SK-N-SH treated with all-trans-retinoic acid at 6 μM for 48 hours (cell line): ENCODE measurements at regions not wholly inside any gene's neighbourhood (a gene's known extent, or its start where the extent isn't known, plus 50 kb on each side); places are given as distances from the start of the nearest gene placed in this dataset.
"Not testable (repeated sequence)": the region's sequence is repeated elsewhere in the genome, so short reads cannot be mapped to it uniquely, and the experiment has no call there.

ENCODE experiments used
- ATAC-seq: fragments of 200-7000 bp; cut with Tn5 transposase; 3 replicates; pipeline ENCODE4 v1.9.1; 2020; ENCODE audit warnings: mild to moderate bottlenecking, moderate library complexity
- ARNTL ChIP-seq: fragments of 450-650 bp; formaldehyde crosslinking; IDR thresholded peaks from 2 replicates; pipeline ENCODE4 v1.5.0; 2020; ENCODE audit warnings: low read depth, mild to moderate bottlenecking, moderate library complexity, borderline replicate concordance
- CREB5 ChIP-seq: fragments of 250-450 bp; sonication (Bioruptor Pico); IDR thresholded peaks from 2 replicates; pipeline ENCODE4 v1.5.1; 2020; ENCODE audit warnings: low read depth, mild to moderate bottlenecking, moderate library complexity
- ESRRG ChIP-seq: fragments of 250-450 bp; sonication (Bioruptor Pico); IDR thresholded peaks from 2 replicates; pipeline ENCODE4 v1.6.1; 2021; ENCODE audit warnings: mild to moderate bottlenecking
- OSR1 ChIP-seq: fragments of 250-450 bp; sonication (Bioruptor Pico); IDR thresholded peaks from 2 replicates; pipeline ENCODE4 v1.8.0; 2022; ENCODE audit warnings: moderate library complexity, mild to moderate bottlenecking, inconsistent platforms
- PPARA ChIP-seq: fragments of 250-450 bp; sonication (Bioruptor Pico); IDR thresholded peaks from 2 replicates; pipeline ENCODE4 v1.5.0; 2020; ENCODE audit warnings: mild to moderate bottlenecking, borderline replicate concordance
- RARB ChIP-seq: fragments of 250-450 bp; sonication (Bioruptor Pico); IDR thresholded peaks from 2 replicates; pipeline ENCODE4 v1.8.0; 2021; ENCODE audit warnings: mild to moderate bottlenecking, moderate library complexity
- SNAI2 ChIP-seq: fragments of 250-450 bp; sonication (Bioruptor Pico); IDR thresholded peaks from 2 replicates; pipeline ENCODE4 v1.5.0; 2020; ENCODE audit warnings: mild to moderate bottlenecking, moderate library complexity
- TCF4 ChIP-seq: fragments of 250-450 bp; sonication (Bioruptor Pico); IDR thresholded peaks from 2 replicates; pipeline ENCODE4 v1.8.0; 2021; ENCODE audit warnings: mild to moderate bottlenecking, moderate library complexity, borderline replicate concordance
- TSHZ2 ChIP-seq: fragments of 250-450 bp; sonication (Bioruptor Pico); IDR thresholded peaks from 2 replicates; pipeline ENCODE4 v1.5.0; 2020; ENCODE audit warnings: mild to moderate bottlenecking, moderate library complexity
- ZC3H10 ChIP-seq: fragments of 250-450 bp; sonication (Bioruptor Pico); IDR thresholded peaks from 2 replicates; pipeline ENCODE4 v1.5.1; 2021; ENCODE audit warnings: mild to moderate bottlenecking, moderate library complexity
- ZFP30 ChIP-seq: fragments of 450-650 bp; formaldehyde crosslinking; IDR thresholded peaks from 2 replicates; pipeline ENCODE4 v1.5.0; 2022; ENCODE audit warnings: mild to moderate bottlenecking, moderate library complexity
- ZNF565 ChIP-seq: fragments of 450-650 bp; formaldehyde crosslinking; conservative IDR thresholded peaks from 2 replicates; pipeline ENCODE4 v1.5.0; 2020; ENCODE audit warnings: low read depth, mild to moderate bottlenecking, moderate library complexity
- ZNF70 ChIP-seq: fragments of 450-650 bp; formaldehyde crosslinking; IDR thresholded peaks from 2 replicates; pipeline ENCODE4 v1.5.0; 2020; ENCODE audit warnings: mild to moderate bottlenecking, moderate library complexity
- TF ChIP-seq, protein P1 (sequence below): fragments of 250-450 bp; sonication (Bioruptor Pico); IDR thresholded peaks from 2 replicates; pipeline ENCODE4 v1.8.0; 2021; ENCODE audit warnings: low read depth, mild to moderate bottlenecking, moderate library complexity, borderline replicate concordance
- TF ChIP-seq, protein P2 (sequence below): fragments of 250-450 bp; sonication (Bioruptor Pico); IDR thresholded peaks from 2 replicates; pipeline ENCODE4 v1.5.1; 2021; ENCODE audit warnings: mild to moderate bottlenecking, moderate library complexity
- TF ChIP-seq, protein P3 (sequence below): fragments of 250-450 bp; sonication (Bioruptor Pico); IDR thresholded peaks from 2 replicates; pipeline ENCODE4 v1.8.0; 2020; ENCODE audit warnings: mild to moderate bottlenecking, moderate library complexity, borderline replicate concordance

DNA sequence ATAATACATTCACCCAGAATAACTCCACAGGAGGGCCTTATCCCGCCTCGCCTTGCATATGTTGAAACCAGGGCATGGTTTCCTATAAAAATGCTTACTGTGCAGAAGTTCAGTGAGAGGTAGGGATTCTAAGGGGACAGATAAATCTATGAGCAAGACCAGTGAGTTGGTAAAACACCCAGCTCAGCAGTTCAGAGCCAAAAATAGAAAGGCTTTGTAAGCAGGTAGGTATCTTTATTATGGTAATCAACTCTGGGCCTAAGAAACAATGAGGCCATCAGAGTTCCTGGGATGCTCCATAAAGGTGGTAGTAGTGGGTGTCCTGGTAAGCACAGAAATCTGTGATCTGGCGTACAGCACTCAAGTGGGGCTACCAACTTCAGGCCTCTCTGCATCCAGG is 549.4 kb upstream of the CDH5 start:
- no peak for TF ChIP-seq SNAI2
- TF ChIP-seq CREB5 (CRISPR knock-in tag) = no peak
- no peak for TF ChIP-seq RARB
- TF ChIP-seq, protein P1, sequence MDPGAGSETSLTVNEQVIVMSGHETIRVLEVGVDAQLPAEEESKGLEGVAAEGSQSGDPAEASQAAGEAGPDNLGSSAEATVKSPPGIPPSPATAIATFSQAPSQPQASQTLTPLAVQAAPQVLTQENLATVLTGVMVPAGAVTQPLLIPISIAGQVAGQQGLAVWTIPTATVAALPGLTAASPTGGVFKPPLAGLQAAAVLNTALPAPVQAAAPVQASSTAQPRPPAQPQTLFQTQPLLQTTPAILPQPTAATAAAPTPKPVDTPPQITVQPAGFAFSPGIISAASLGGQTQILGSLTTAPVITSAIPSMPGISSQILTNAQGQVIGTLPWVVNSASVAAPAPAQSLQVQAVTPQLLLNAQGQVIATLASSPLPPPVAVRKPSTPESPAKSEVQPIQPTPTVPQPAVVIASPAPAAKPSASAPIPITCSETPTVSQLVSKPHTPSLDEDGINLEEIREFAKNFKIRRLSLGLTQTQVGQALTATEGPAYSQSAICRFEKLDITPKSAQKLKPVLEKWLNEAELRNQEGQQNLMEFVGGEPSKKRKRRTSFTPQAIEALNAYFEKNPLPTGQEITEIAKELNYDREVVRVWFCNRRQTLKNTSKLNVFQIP = no peak
- no peak for TF ChIP-seq ZC3H10 (CRISPR knock-in tag)
- no peak for TF ChIP-seq TCF4 (CRISPR knock-in tag)
- no peak for TF ChIP-seq ESRRG
- TF ChIP-seq, all 23 proteins: peak for 0
- ATAC-seq = no peak

DNA sequence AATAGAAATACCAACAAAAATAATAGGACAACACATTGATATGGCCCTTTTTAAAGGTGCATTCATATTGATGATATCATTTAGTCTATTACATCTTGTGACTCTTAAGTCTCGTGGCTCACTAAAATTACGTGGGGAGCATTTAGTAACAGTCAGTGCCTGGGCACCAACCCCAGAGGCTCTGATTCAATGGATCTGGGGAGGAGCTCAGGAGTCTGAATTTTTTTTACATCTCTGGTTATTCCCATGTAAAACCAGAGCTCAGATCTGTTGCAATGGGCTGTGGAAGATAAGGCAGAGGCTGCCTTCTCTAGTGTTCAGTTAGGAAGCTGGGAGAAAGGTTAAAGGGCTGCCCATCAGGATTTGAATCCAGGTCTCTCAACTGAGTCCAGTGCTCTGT is 549.9 kb upstream of the CDH5 start:
- TF ChIP-seq, protein P2, sequence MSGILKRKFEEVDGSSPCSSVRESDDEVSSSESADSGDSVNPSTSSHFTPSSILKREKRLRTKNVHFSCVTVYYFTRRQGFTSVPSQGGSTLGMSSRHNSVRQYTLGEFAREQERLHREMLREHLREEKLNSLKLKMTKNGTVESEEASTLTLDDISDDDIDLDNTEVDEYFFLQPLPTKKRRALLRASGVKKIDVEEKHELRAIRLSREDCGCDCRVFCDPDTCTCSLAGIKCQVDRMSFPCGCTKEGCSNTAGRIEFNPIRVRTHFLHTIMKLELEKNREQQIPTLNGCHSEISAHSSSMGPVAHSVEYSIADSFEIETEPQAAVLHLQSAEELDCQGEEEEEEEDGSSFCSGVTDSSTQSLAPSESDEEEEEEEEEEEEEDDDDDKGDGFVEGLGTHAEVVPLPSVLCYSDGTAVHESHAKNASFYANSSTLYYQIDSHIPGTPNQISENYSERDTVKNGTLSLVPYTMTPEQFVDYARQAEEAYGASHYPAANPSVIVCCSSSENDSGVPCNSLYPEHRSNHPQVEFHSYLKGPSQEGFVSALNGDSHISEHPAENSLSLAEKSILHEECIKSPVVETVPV (CRISPR knock-in tag) = no peak
- TF ChIP-seq ESRRG (no peak), OSR1 (CRISPR knock-in tag) (no peak), TSHZ2 (CRISPR knock-in tag) (no peak), PPARA (CRISPR knock-in tag) (no peak)
- TF ChIP-seq, protein P3, sequence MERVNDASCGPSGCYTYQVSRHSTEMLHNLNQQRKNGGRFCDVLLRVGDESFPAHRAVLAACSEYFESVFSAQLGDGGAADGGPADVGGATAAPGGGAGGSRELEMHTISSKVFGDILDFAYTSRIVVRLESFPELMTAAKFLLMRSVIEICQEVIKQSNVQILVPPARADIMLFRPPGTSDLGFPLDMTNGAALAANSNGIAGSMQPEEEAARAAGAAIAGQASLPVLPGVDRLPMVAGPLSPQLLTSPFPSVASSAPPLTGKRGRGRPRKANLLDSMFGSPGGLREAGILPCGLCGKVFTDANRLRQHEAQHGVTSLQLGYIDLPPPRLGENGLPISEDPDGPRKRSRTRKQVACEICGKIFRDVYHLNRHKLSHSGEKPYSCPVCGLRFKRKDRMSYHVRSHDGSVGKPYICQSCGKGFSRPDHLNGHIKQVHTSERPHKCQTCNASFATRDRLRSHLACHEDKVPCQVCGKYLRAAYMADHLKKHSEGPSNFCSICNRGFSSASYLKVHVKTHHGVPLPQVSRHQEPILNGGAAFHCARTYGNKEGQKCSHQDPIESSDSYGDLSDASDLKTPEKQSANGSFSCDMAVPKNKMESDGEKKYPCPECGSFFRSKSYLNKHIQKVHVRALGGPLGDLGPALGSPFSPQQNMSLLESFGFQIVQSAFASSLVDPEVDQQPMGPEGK (CRISPR knock-in tag) = no peak
- no peak for ATAC-seq

- TF ChIP-seq, protein P3 (CRISPR knock-in tag) = no peak
- TF ChIP-seq CREB5 (CRISPR knock-in tag) = no peak
- TF ChIP-seq ARNTL (CRISPR knock-in tag) = no peak
- TF ChIP-seq SNAI2 = no peak
- TF ChIP-seq, protein P2 (CRISPR knock-in tag) = no peak
- no peak for TF ChIP-seq ESRRG
- no peak for TF ChIP-seq RARB
- TF ChIP-seq ZFP30 (CRISPR knock-in tag) = no peak
- TF ChIP-seq ZNF70 = no peak
- no peak for TF ChIP-seq ZNF565 (CRISPR knock-in tag)
- TF ChIP-seq, protein P1 = no peak
- ATAC-seq = no peak
Measured at GRCh38 chr16:65815707-65816106, 550.8 kb upstream of the CDH5 start.

GRCh38 chr16:65813879-65814278 is 552.6 kb upstream of the CDH5 start:
- ATAC-seq = not testable (repeated sequence)
